H4 (cell line): ENCODE measurements at regions not wholly inside any gene's neighbourhood (a gene's known extent, or its start where the extent isn't known, plus 50 kb on each side); places are given as distances from the start of the nearest gene placed in this dataset.
A peak's percentile ranks its signal among the peaks of the same experiment; 100 is the strongest.

Experiments
- DNase-seq: peaks from one replicate; pipeline ENCODE4 v3.0.0-alpha.2; 2015; ENCODE audit warnings: low spot score

DNA sequence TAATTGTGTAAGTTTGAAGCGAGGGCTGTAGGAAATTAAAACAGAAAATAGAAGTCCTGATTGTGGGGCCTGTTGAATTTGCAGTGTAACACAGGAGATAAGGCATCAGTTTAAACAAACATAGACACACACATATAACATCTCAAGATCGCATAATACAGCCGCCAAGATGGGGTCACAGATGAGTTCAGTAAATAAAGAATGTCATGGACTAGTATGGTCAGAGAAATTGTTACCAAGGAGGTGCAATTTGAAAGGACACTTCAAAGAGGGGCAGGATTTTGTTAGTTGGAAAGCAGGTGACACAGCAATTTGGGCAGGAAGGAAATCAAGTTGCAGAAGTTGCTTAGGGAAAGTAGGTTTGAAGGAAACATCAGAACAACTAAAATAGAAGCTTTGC, 450.0 kb downstream of the USP25 start:
- DNase-seq, result peak; percentile 23

DNA sequence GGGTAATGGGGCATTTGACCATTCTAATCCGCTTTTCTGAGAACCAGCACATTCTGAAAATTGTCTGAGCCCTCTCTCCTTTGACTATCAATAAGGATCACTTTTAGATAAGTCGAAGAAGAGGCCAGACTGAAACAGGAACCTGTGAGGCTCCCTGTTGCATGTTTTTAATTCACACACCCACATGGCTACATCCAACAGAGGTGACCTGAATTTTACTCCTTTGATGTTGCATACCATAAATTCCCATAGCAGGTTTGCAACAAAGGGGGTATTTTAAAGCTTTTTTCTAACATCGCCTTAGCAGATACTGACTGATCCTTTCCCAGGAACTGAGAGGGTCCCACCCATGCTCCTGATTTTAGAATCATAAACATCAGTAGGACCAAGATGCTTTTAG, 450.8 kb downstream of the USP25 start:
- no peak for DNase-seq

DNA sequence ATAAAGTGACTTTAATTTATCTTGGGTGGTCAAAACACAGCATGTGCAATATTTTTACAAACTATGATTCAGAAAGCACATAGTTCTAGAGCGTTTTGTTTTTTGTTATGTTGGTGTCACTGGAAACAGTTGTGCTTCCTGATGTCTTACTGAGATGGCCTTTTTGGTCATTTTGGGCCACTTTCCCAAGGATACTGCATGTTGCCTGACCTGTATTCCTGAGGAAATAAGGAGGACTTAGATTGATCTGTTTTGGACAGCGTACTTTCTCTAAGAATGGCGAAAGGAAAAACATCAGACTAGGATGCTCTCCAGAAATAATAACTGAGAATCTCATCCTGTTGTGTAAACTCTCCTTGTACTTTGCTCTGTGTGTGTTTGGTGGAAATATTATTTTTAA, 451.2 kb downstream of the USP25 start:
- no peak for DNase-seq

DNA sequence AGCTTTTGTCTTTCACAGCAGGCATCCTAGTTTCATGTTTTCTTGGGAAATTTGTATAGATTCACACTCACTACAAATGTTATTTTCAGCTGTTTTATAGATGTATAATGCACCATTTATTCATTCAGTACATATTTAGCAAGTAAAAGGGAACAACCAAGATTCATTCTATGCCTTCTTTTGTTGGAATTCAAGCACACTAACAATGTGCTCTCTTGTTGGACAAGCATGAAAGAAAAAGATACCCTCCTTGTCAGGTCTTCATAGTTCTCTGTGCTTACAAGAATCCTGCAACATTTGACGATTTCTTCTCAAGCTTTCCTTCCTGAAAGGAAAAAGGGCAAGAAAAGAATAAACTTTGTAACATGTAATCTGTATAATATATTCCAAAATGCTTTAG, 456.0 kb downstream of the USP25 start:
- no peak for DNase-seq

DNA sequence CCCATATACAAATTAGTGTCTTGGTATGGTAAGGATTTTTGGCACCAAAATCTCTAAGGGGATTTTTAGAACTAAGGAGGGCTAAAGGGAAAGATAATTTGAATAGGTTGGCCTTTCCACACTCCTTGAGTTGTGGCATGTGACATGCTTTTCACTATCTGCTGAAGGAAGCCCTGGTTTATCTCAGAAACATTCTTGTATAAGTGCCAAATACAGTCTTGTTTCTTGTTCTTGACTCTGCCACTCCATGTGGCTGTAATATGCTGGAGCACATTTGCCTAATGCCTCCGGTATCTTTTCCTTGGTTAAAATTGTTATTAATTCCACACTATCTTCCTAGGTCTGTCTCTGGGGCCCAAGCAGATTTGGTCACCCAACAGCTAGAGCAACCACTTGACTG, 457.0 kb downstream of the USP25 start:
- DNase-seq, result no peak

DNA sequence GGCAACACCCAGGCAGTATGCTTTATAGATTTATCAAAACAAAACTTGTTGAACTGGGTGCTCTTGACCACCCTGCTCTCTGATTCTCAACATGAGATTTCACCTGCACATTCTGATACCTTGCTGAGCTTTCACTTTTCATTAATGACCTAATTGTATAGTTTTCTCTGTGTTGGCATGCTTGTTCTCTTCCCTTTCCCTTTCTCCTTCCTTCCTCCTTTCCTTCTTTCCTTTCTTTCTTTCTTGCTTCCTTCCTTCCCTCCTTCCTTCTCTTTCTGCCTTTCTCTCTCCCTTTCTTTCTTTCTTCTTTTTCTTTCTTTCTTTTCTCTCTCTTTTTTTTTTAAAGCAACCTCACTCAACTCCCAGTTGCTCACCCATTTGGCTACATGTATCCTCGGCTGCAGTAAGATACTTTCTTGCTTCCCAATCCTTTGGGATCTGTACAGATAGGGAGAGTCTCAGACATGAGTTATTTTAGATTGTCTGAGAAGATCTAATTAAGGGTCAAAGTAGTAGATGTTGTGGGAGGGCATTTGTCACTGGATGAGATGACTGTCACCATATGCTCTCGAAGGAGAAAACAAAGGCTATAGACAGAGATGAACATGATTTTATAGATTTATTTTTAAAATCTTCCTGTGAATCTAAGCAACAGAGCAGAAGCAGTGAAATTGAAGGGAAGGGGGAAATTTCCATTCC, 458.0 kb downstream of the USP25 start:
- no peak for DNase-seq

DNA sequence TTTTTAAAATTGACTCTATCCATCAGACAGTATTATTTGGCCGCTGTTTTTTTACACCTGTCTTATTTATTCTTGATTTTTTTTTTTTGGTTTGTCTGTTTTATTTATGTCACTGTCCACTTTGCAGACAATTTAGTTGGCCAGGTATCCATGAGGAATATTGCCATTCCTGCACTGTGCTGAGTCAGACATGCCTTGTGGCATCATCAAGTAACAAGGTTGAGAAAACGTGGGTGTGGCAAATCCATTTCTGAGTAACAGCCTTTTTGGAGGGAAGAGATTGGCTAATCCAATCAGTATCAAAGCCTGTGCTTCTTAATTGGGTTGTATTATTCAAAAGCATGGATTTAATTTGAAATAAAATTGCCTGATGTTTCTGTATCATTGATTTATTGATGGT, 463.1 kb downstream of the USP25 start:
- peak; percentile 64 for DNase-seq

DNA sequence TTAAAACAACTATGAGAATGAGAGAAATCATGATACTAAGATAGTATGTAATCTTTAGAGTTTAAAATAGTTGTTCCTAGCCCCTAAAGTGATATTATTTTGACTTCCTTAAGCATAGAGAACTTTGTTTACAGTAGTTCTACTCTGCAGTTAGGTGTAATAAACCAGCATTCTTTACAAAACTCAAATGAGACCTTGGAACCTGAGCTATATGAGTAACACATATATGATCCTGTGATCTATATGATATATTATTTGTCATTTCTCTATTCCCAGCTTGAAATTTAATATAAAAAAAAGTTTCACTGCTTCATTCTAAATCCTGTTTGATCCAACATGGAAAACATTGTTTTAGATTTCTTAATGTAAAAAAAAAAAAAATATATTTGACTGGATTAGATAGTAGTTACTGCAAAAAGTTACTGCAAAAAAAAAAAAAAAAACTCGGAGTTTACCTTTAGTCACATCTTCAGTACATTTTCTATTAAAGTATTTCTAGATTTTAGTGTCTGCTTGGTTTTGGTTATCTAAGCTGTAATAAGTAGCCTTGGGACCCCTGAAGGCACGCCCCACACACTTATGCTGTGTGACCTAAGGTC, 463.8 kb downstream of the USP25 start:
- no peak for DNase-seq

DNA sequence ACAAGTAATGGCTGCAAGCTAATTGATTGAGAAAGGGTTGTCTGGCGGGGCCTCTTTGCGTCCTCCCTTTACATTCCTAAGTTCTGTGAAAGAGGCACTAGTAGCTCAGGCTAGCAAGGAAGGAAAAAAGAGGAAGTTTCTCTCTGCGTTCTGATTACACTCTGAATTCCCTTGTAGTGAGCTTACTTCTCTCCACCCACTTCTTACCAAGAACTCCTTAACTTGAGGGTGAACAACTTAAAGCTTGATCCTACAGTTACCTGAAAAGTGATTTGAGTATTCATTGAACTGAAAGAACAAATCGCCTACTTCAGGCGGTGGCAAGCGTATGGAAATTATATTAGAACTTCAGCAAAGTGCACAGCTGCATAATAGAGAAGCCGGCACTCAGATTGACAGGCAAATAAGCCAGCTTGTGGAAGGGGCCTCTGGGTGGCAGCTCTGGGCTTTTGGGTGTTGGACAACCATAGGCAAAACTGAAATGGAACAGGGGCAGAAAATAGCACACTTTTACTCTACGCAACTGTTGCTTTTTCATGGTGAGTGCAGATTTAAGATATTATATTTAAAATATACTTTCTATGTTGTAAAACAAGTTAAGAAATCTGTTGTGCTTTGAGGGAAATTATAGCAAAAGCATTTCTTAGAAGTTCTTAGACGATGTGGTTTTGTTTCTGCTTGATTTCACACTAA, 464.5 kb downstream of the USP25 start:
- DNase-seq, result peak; percentile 78

DNA sequence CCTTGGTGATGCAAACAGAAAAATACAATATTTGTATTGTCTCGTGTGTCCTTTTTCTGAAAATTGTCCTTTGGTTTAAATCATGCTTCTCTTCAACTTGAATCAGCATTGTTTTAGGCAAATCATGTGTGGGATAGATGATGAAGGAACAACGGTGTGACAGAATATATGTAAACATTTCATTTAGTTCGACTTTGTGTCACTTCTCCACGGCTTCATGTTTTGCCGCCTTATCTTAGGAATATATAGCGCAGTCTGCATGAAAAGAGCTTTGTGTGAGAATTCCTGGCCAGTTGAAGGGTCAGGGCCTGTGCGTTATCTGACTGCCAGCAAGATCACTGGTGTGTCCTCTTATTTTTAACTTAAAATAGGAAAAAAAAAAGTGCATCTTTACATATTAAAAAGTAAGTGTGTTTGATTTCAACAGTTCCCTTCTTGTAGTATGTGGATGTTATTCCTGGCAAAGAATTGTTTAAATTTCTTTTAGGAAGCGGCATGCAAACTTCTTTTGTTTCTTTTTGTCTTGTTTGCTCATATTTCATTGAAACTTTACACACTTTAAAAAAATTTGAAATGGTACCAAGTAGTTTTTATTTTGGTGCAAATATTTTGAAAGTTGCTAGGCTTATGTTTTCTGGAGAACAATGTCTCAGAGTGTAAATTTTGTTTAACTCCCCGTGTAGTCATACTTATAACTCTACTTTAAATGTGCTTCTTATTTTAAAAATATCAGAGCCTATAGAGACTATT, 465.2 kb downstream of the USP25 start:
- DNase-seq, result peak; percentile 21

DNA sequence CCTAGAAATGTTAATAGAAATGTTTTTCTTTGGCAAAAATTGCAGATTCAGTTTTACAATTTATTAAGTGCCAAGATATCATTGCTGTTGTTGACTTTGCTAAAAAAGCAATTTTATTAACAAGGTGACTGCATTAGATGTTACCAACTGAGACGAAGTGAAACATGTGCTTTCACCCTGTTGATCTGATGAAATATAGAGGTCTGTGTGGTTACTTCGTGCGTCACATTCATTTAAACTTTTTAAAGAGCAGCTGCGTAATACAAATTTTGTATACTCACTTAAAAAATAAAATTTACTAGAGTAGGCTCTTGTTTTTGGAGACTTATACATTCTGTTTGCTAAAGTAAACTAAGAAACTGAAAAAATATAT, 465.7 kb downstream of the USP25 start:
- DNase-seq, result peak; percentile 64

DNA sequence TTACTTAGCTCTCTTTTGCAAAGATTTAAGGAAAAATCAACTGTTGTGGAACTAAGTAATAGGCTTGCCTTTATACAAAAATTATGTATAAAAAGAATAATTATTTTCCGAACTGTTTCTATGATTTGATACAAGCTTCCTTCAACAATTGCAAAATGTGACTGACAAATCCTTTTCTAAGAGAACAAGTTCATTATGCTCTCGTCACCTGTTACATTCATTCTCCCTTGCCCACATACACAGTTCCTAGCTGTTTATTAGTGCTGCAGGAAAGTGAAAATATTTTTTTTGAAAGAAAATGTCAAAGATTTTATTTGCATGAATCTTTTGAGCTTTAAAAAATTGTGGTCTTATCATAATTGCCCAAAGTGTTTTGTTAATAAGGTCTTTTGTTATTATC, 466.2 kb downstream of the USP25 start:
- no peak for DNase-seq

DNA sequence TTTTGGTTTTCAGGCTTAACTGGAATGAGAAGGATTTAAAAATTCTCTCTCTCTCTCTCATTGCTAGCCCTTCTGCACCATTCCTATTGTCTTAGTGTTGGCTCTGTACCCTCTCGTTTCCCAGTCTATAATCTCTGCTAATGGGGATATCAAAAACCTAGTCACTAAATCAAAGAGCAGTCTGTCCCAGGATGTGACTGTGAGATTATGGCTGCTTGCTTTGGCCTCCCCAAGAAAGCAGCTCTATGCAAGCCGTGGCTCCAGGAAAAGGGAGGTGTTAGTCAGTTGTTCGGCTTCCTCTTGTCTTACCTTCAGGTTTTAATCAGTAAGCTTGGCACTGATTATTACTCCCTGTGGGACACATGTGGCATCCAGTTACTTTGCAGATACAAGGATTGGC, 468.8 kb downstream of the USP25 start:
- DNase-seq, result no peak

DNA sequence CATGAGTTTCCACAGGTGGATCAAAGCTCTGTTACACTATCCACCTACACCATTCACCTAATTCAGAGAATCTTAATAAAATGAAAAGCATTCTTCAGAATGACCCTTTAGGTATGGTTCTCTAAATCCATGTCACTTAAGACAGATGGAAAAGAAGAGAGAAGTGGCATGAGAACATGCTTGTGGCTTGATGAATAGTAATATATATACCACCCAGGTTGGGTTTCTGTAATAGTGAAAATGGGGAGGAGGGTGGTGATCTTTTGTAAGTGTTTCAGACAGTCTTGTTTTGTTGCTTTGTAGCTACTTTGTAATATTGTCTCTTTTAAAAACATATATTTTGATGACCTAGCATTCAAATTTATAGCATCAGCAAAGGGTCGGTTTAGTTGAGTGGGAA, 469.8 kb downstream of the USP25 start:
- DNase-seq, result no peak

DNA sequence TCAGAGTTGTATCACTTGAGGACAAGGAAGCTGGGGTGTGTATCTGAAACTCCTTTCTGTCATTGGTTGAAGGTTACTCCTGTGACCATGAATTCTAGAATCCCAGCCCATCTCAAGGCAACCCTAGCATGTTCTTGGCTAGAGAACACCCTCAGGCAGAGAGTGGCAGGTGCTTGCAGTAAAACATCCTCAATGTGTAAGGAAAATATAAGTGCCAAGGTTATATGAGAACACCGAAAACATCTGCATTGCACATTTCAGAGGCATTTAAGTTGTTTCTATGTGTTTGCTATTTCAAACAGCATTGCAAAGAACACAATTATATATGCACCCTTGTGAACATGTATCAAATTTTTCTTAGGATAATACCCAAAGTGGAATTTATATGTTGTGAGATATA, 471.9 kb downstream of the USP25 start:
- DNase-seq, result no peak

DNA sequence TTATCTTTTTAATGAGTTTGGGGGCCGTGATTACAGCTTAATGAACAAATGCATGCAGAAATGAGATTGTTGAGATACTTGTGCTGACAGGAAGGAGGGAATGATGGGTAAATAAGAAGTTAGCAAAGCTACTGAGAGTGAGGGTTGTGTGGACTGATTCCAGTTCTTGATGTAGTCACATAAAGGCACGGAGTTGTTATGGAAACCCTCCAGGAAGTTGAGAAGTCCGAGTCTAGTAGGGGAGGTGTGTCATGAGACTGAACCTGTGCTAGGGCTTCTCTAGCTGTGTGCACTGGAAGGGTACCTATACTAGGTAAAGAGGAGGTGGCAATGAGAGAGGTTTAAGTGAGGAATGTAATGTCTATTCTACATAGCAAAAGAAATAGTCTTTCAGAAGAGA, 475.7 kb downstream of the USP25 start:
- no peak for DNase-seq

DNA sequence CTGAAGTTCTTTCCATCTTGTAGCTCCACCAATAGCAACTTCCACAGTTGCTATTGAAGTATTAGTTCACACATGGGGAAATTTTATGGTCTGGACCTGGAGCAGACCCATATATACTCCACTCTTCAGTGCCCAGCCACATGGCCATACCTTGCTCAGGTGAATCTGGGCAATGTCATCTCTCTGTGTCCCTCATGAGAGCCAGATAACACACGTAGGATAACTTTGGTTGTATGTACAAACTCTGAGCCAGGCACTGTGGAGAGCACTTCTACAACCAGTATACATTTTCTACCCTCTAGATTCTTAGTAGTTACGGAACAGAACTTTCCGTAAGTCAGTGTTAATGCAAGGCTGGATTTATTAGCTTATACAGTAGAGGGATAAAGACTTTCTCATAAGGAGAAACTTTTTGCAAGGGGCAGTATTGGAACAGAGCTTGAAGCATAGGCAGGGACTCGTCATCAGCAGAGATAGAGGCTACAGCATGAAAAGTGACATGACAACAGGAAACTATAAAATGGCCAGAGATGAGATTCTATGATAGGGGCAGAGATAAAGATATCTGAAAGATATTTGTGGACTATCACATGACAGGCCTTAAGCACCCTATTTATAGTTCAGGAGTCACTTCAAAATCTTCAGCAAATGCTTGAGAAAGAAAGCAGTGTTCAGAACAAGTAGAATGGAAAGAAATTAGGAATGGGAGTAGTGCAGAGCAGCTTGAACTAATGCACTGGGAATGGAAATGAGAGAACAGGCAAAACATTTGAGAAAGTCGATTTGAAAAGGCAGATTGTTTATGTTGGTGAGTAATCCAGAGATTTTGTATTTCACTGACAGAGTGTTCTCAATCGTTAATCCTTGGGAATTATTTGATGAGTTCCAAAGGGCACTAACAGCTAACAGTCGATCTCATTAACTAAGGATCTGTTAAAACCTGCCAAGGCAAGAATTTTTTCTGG, 481.8 kb downstream of the USP25 start:
- DNase-seq, result no peak

DNA sequence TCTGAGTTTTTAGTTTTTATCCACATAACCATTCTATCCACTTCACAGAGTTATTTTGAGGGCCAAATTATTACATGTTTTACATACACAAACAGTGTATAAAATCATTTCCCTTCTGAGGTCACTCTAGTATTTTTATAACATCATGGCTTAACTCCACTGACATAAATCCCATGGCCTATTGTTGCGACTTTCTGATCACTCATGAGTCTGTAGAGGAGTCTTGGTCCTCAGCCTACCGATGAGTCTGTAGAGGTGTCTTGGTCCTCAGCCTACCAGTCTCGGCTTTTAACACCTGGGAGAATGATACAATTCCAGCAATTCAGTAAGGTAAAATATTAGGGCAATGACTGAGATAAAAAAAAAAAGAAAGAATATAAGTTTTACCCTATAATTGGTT, 483.7 kb downstream of the USP25 start:
- no peak for DNase-seq

DNA sequence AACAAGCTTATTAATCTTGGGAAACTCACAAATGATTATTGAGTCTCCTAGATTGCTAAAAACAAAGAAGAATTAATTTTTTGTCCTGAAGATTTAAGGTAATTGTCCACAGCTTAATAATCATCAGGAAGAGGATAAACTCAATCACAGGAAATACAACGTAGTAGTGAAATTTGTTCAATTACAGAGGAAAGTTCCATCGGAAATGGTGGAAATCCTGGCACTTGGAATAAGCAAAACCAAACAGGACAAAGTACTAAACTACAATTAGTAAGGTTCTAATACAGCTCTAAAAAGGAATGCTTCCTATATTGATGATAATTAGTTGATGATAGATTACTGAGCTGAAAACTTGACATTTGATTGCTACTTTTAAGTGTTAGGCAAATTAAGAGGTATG, 485.4 kb downstream of the USP25 start:
- no peak for DNase-seq

DNA sequence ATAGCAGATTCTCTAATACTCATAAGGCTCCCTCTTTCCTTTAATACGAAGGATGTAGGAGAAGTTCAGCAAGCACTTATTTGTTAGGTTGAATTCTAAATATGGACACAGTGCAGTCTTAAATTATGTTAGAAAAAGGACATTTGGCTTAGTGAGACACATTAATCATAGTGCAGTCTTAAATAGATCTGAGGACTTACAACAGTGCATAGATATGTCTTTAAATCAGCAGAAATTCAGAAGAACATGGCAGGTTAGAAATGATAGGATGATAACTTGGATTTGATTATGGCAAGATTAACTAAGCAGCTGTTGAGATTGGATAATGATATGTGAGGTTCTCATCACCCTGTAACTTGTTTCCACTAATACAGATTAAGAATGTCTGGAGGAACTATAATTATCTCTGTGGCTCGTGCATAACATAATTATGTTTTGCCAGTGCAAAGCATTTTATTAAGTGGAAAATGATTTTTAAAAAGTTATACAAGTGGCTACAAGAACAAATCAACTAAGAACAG, 485.9 kb downstream of the USP25 start:
- DNase-seq, result no peak

DNA sequence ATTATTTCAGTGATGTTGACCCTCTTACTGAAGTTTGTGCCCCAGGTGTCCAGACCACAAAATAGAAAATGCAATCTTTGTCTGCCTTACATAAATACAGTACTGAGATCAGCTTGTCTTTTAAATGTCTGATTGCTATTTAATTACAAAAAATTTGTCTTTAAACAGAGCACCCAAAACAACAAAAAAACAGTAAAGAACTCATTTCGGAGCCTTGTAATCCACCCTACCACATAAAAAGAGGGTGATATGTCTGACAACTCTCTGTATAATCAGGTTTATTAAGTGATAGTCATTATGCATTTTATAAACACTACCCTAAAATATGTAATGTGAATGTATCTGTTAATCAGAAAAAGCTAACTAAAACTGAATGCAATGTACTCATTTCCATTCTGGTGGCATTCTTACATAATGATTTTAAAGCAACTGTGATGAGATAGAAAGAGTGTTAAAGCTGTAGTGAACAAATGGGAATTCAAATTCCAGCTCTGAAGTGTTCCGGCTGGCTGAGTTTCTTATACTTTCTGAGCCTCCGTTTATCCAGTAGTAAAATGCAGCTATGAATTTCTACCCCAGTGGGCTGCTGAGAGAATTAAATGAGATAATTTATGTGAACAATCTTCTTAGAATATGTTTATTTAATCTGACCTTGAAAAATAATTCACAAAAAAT, 486.6 kb downstream of the USP25 start:
- DNase-seq, result no peak
